NCI-H524 treated with DMSO at 0.1 percent for 48 hours (cell line): ENCODE measurements at regions not wholly inside any gene's neighbourhood (a gene's known extent, or its start where the extent isn't known, plus 50 kb on each side); places are given as distances from the start of the nearest gene placed in this dataset.
"Not testable (repeated sequence)": the region's sequence is repeated elsewhere in the genome, so short reads cannot be mapped to it uniquely, and the experiment has no call there.

ENCODE experiments used
- DNase-seq: peaks from one replicate; lab custom pipeline; 2025; lab: John Stamatoyannopoulos, UW

DNA sequence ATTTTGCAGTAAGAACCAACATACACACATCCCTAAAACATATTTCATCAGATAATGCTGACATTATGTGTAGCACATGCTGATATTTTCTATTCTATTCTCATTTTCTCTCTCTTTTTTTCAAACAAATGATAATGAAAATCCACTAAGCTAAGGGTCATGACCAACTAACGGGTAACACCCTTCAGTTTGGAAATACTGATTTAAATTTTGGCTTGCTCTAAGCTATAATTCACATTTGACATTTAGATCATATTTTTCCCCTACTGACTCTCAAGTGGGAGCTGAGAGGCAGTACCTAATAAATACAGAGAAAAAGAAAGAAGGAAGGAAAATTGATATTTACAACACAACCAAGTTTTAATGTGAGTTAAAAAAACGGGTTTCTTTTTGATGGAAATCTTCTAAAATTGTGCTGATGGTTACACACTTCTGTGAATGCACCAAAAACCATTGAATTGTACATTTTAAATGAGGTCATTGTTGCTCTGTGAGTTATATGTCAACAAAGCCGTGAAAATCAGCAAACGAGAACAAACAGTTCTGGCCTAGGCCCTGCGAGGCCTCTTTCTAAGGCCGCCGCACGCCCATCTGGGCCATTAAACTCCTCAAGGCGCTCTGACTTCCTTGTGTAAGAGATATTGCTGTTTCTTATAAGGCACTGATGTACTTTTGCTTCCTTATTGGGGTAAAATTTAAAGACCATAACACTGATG is 124.2 kb downstream of the GALR1 start:
- DNase-seq = no peak

- no peak for DNase-seq
These were observed 124.8 kb downstream of the GALR1 start for GRCh38 chr18:77374446-77374805.

GRCh38 chr18:77376043-77376732 is 126.5 kb downstream of the GALR1 start:
- DNase-seq = no peak

- DNase-seq = no peak
These were observed 127.1 kb downstream of the GALR1 start for GRCh38 chr18:77376733-77377094.

DNA sequence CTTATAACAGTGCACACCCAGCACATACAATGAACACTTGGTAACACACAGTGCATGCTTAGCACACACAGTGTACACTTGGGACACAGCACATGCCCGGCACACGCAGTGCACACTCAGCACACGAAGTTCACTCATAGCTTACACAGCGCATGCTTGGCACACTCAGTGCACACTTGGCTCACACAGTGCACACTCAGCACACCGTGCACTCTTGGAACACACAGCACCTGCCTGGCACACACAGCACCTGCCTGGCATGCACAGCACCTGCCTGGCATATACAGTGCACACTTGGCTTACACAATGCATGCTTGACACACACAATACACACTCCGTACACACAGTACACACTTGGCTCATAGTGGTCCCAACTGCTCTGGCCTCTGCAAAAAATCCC is 128.2 kb downstream of the GALR1 start:
- DNase-seq = no peak

DNA sequence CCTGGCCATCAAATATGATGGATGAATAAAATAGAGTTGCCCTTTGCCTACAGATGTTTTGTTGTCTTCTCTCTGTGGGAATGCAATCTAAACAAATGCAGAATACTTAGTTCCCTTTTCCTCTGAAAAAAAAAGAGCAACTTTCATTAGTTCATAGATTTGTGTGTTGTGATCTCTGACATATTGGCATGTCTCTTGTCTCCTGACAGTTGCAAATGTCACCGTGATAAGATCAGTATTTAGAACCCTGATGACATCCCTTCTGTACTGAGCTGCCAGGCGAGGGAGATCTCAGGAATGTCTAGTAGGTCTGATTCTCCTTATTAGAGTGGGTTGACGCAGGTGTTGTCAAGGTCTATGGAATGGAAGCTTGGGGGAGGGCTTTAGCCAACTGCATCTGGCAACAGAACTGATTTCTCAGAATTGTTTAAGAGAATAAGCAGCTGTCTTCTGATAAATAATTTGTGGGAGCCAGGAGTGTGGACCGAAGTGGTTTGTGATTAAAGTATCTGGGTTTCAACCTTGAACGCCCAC is 130.4 kb downstream of the GALR1 start:
- no peak for DNase-seq

- DNase-seq = no peak
These were observed 131.0 kb downstream of the GALR1 start for GRCh38 chr18:77380695-77381094.

GRCh38 chr18:77392321-77392720 is 142.7 kb downstream of the GALR1 start:
- DNase-seq = no peak

DNA sequence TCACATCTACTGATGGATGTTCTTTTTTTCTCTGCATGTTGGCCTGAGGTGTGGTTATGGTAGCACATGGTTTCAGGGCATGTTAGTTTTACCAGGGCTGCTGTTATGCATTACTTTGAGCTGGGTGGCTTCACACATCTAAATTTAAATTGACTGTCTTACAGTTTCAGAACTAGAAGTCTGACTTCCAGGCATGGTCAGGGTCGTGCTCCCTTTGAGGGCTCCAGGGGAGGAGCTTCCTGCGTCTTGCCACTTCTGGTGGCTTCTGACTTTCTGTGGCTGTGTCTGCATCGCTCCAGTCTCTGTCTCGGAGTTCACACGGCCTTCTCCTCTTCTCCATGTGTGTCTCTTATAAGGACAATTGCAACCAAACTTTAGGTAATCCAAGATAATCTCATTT is 143.9 kb downstream of the GALR1 start:
- DNase-seq = no peak

DNA sequence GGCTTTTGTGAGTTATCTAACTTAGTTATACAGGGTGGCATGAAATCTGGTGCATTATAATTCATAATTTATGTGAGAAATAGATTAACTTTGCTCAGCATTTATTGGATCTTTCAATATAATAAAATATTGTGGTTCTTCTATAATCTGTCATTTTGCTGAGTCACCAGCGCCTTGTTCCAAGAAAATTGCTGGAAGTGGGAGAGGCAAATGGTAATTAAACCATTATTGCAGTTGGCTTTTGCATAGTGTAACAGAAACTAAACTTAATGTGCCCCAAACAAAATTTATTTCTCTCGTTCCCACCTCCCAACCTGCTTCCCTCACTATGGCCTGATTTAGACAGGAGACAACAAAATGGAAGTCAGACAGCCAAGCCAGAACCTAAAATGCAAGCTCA is 146.3 kb downstream of the GALR1 start:
- no peak for DNase-seq

DNA sequence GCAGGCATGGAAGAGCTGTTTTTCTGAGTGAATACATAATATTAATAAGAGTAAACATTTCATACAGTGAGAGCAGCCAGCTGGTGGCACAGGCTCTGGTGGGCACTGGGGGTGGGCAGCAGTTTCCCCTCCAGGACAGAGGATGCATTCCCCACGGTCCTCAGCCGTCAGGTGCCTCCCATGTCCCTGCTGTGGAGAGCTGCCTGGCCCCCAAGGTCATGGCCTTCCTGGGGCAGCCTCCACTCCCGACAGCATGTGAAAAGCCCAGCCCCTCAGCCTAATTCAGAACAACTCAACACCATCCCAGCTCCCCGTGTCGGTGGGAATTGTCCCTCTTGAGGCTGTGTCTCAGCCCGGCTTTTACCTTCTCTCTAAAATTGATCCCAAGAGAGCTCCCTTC is 147.4 kb downstream of the GALR1 start:
- no peak for DNase-seq

DNA sequence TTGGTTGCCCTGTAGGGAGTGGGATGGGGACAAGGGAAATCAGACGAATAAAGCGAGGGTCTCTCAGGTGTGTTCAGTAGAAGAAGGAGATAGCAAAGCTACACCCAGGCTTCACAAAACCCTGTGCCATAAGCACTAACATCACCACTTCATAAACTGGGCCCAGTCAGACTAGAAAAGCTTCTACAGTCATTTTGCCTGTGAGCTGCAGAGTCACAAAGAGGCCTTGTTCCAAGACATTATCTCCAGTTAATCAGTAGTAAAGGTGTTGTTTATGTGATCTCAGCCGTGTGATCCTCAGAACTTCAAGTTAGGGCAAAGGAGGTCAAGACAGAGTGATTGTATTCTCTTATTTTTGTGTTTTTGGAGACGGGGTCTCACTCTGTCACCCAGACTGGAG is 148.0 kb downstream of the GALR1 start:
- no peak for DNase-seq

DNA sequence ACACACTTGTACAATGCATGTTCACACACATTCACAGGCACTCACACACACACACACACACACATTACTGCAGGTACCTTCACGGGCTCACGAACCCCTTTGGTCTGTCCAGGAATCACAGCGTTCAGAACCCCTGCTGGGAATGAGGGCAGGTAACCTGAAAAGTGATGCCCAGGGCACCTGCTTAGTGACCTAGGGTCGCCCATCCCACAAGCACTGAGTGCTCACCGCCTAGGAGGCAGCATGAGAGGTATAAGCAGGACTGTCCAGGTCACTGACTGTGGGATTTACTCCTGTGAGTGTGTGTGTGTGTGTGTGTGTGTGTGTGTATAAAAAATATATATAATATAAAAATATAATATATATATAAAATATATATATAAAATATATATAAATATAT is 150.9 kb downstream of the GALR1 start:
- no peak for DNase-seq

DNA sequence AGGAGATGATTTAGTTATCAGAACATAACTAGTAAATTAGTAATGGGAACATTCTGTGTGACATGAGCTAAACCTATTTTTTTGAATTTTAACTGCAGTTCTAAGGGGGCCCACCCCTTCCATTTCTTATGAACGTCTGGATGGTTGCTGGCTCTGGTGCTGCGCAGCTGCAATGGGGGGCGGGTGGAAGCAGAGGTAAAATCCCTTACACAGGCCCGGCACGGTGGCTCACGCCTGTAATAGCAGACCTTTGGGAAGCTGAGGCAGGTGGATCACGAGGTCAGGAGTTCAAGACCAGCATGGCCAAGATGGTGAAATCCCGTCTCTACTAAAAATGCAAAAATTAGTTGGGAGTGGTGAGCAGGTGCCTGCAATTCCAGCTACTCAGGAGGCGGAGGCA is 151.5 kb downstream of the GALR1 start:
- no peak for DNase-seq

- no peak for DNase-seq
These were observed 154.4 kb downstream of the GALR1 start for GRCh38 chr18:77403969-77404535.

- DNase-seq = no peak
These were observed 155.4 kb downstream of the GALR1 start for GRCh38 chr18:77405096-77405495.

- no peak for DNase-seq
These were observed 158.1 kb downstream of the GALR1 start for GRCh38 chr18:77407733-77408132.

DNA sequence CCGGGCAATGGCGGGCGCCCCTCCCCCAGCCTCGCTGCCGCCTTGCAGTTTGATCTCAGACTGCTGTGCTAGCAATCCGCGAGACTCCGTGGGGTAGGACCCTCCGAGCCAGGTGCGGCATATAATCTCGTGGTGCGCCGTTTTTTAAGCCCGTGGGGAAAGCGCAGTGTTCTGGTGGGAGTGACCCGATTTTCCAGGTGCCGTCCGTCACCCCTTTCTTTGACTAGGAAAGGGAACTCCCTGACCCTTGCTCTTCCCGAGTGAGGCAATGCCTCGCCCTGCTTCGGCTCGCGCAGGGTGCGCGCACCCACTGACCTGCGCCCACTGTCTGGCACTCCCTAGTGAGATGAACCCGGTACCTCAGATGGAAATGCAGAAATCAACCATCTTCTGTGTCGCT is 171.9 kb downstream of the GALR1 start:
- DNase-seq = not testable (repeated sequence)

DNA sequence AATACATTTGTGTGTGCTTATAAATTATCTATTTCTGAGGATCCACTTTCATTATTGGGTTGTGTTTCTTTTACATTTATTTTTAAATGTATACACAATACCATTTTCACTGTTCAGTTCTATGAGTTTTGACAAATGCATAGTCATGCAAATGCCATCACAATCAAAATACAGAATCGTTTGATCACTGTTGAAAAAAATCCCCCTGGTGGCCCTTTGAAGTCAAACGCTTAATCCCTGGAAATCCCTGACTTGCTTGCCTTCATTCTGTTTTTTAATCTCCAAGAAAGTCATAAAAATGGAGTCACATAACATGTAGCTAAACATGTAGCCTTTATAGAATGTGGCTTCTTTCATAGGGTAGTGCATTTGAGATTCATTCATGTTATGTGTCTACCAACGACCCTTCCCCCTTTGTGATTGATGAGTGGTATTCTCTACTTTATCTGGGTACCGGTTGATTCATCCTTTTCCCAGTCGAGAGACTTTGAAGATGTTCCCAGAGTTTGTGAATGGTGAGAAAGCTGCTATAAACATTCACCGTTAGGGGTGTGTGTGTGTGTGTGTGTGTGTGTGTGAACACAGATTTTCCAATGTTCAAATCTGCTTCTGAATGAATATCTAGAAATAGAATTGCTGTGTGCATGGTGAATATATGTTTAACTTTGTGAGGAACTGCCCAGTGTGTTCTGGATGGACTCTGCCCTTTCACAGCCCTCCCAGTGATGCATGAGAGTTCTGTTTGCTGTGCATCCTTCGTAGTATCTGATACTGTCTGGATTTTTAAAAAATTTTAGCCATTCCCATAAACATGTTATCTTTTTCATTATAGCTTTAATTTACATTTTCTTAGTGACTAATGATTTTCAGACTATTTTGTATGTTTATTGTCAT is 173.6 kb downstream of the GALR1 start:
- no peak for DNase-seq

DNA sequence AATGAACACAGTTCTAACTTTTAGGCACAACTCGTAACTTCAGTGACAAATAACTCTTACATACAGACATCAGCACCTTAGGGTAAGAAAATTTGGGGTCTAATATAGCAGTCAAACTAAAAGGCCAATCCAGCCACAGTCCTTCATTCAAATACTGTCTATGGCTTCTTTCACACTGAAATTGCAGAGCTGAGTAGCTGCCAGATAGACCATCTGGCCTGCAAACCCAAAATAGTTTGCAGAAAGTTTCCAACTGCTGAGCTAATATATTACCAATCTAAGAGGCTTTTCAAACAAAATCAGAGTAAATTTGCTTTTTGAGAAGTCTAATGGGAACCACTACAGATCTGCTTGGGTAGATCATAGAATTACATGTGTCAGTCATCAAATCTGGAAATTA is 183.4 kb downstream of the GALR1 start:
- no peak for DNase-seq

DNA sequence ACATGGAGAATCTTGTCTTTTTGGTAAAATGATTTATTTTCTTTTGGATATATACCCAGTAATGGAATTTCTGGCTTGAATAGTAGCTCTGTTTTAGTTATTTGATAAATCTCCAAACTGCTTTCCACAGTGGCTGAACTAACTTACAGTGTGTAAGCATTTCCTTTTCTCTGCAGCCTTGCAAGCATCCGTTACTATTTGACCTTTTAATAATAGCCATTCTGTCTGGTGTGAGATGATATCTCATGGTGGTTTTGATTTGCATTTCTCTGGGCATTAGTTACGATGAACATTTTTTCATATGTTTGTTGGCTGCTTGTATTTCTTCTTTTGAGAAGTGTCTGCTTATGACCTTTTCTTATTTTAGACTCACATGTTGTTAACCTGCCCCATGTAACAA is 190.2 kb downstream of the GALR1 start:
- DNase-seq = no peak

GRCh38 chr18:77442393-77442792 is 192.7 kb downstream of the GALR1 start:
- no peak for DNase-seq
